ENCODE measurements at regions not wholly inside any gene's neighbourhood (a gene's known extent, or its start where the extent isn't known, plus 50 kb on each side); places are given as distances from the start of the nearest gene placed in this dataset.

- no peaks in the 10 kb centered on the region for H3K27me3 ChIP-seq (ENCODE audit: insufficient read depth, low read depth)
- no peaks in the 10 kb centered on the region for H3K9me2 ChIP-seq (ENCODE audit: insufficient read depth)
- H3K79me2 ChIP-seq (ENCODE audit: low read depth) = no peaks in the 10 kb centered on the region
- no peaks in the 10 kb centered on the region for H3K4me1 ChIP-seq (replicated peaks; ENCODE audit: insufficient read depth)
- H3K36me3 ChIP-seq (ENCODE audit: low read depth) = no peaks in the 10 kb centered on the region
- no peak for DNase-seq
- ChIA-PET CTCF (no interaction called here), POLR2A (ENCODE audit: unreplicated experiment) (no interaction called here)
- no peak overlapping the region for H3K4me2 ChIP-seq
- no peaks in the 10 kb centered on the region for H3F3A ChIP-seq (ENCODE audit: insufficient read depth, low read depth)
- no peak overlapping the region for H3K27ac ChIP-seq
- no peak overlapping the region for H3K4me3 ChIP-seq
- no TSS peak for BruUV-seq (replicated peaks)
- intact Hi-C loops (cut with micrococcal nuclease; ENCODE audit: unreplicated experiment) = no loop called here
- no peak for TF ChIP-seq CTCF (conservative IDR thresholded peaks at IDR 0.05)
- TF ChIP-seq EZH2 (IDR thresholded peaks at IDR 0.05; ENCODE audit: low read depth) = no peak
- H3K9me3 ChIP-seq (ENCODE audit: insufficient read depth, low read depth) = peaks cover 6% of the 10 kb centered on the region; the same call in 1 of the 2 replicates
- no peak overlapping the region for H2AFZ ChIP-seq
- no peaks in the 10 kb centered on the region for H4K20me1 ChIP-seq (ENCODE audit: insufficient read depth)
Observed at GRCh38 chr5:66519626-66520025, 76.6 kb upstream of the MAST4 start.

- H3K9me3 ChIP-seq (ENCODE audit: insufficient read depth, low read depth) = peaks cover 6% of the 10 kb centered on the region; the same call in 1 of the 2 replicates
- H3K27me3 ChIP-seq (ENCODE audit: insufficient read depth, low read depth) = no peaks in the 10 kb centered on the region
- no peak overlapping the region for H3K4me2 ChIP-seq
- no peaks in the 10 kb centered on the region for H3K9me2 ChIP-seq (ENCODE audit: insufficient read depth)
- no peak overlapping the region for H3K4me3 ChIP-seq
- DNase-seq = no peak
- H3K36me3 ChIP-seq (ENCODE audit: low read depth) = no peaks in the 10 kb centered on the region
- H3K27ac ChIP-seq = no peak overlapping the region
- no peaks in the 10 kb centered on the region for H3K4me1 ChIP-seq (replicated peaks; ENCODE audit: insufficient read depth)
- intact Hi-C loops (cut with micrococcal nuclease; ENCODE audit: unreplicated experiment) = no loop called here
- no peaks in the 10 kb centered on the region for H3F3A ChIP-seq (ENCODE audit: insufficient read depth, low read depth)
- no peaks in the 10 kb centered on the region for H3K79me2 ChIP-seq (ENCODE audit: low read depth)
- H4K20me1 ChIP-seq (ENCODE audit: insufficient read depth) = no peaks in the 10 kb centered on the region
- TF ChIP-seq EZH2 (IDR thresholded peaks at IDR 0.05; ENCODE audit: low read depth) = no peak
- no peak for TF ChIP-seq CTCF (conservative IDR thresholded peaks at IDR 0.05)
- no TSS peak for BruUV-seq (replicated peaks)
- H2AFZ ChIP-seq = no peak overlapping the region
- ChIA-PET CTCF (no interaction called here), POLR2A (ENCODE audit: unreplicated experiment) (no interaction called here)
Observed at GRCh38 chr5:66520854-66521253, 75.3 kb upstream of the MAST4 start.

GRCh38 chr5:66527478-66528035 lies 68.6 kb upstream of the MAST4 start:
- TF ChIP-seq CTCF (conservative IDR thresholded peaks at IDR 0.05) = no peak
- no peak for TF ChIP-seq EZH2 (IDR thresholded peaks at IDR 0.05; ENCODE audit: low read depth)
- Histone ChIP-seq H3K27me3 (ENCODE audit: insufficient read depth, low read depth) (no peaks in the 10 kb centered on the region), H3K36me3 (ENCODE audit: low read depth) (no peaks in the 10 kb centered on the region), H3K4me2 (no peak overlapping the region), H3K9me2 (ENCODE audit: insufficient read depth) (no peaks in the 10 kb centered on the region), H3K4me3 (no peak overlapping the region), H3K4me1 (replicated peaks; ENCODE audit: insufficient read depth) (no peaks in the 10 kb centered on the region), H3K27ac (no peak overlapping the region), H3K79me2 (ENCODE audit: low read depth) (no peaks in the 10 kb centered on the region), H2AFZ (no peak overlapping the region), H3F3A (ENCODE audit: insufficient read depth, low read depth) (no peaks in the 10 kb centered on the region), H3K9me3 (ENCODE audit: insufficient read depth, low read depth) (no peaks in the 10 kb centered on the region), H4K20me1 (ENCODE audit: insufficient read depth) (no peaks in the 10 kb centered on the region)
- ChIA-PET CTCF (no interaction called here), POLR2A (ENCODE audit: unreplicated experiment) (no interaction called here)
- intact Hi-C loops (cut with micrococcal nuclease; ENCODE audit: unreplicated experiment) = no loop called here
- no TSS peak for BruUV-seq (replicated peaks)
- DNase-seq = no peak

All from PC-9 (cell line).